ENCODE measurements at regions not wholly inside any gene's neighbourhood (a gene's known extent, or its start where the extent isn't known, plus 50 kb on each side); places are given as distances from the start of the nearest gene placed in this dataset.
"Not testable (repeated sequence)": the region's sequence is repeated elsewhere in the genome, so short reads cannot be mapped to it uniquely, and the experiment has no call there.

DNA sequence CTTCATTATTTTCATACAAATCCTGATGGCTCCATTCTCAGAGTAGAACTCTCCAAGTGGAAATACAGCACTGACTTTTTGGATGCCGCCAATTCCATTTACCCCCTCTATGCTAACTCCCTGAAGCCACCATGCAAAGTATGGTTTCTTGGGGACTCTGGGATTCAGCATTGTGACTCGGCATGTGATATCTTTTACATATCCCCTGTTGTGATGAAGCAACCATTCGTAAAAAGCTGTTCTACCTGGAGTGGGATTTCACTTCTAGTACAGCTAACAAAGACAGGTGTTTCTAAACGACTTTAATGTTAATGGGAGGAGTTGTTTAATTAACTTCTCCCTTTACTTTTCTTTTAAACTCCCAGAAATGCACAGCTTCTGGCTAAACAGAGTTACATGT, 533.5 kb downstream of the RBFOX1 start:
- DNase-seq (ENCODE audit: low spot score) = no peak
- H3K4me1 Mint-ChIP-seq (ENCODE audit: low read depth) = no peaks in the 10 kb centered on the region
- H3K4me3 Mint-ChIP-seq = no peak overlapping the region
- H3K9me3 Mint-ChIP-seq = peaks cover 33% of the 10 kb centered on the region
- H3K27me3 Mint-ChIP-seq (ENCODE audit: insufficient read depth) = no peaks in the 10 kb centered on the region
- no peaks in the 10 kb centered on the region for H3K36me3 Mint-ChIP-seq (ENCODE audit: low read depth)
- H3K27ac Mint-ChIP-seq = no peak overlapping the region
- intact Hi-C loops (cut with micrococcal nuclease) = no loop called here

DNA sequence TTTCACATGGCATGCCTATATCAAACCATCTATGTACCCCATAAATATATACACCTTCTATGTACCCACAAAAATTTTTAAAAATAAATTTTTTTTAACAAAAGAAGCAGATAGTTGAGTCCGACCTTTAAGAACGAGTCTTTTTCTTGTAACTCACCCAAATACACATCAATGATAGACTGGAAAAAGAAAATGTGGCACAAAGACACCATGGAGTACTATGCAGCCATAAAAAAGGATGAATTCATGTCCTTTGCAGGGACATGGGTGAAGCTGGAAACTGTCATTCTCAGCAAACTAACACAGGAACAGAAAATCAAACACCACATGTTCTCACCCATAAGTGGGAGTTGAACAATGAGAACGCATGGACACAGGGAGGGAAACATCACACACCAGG, 532.7 kb downstream of the RBFOX1 start:
- H3K4me1 Mint-ChIP-seq (ENCODE audit: low read depth); H3K4me3 Mint-ChIP-seq; H3K27ac Mint-ChIP-seq; intact Hi-C loops (cut with micrococcal nuclease); H3K36me3 Mint-ChIP-seq (ENCODE audit: low read depth); DNase-seq (ENCODE audit: low spot score); H3K27me3 Mint-ChIP-seq (ENCODE audit: insufficient read depth): not testable (repeated sequence)
- H3K9me3 Mint-ChIP-seq = peaks cover 28% of the 10 kb centered on the region

DNA sequence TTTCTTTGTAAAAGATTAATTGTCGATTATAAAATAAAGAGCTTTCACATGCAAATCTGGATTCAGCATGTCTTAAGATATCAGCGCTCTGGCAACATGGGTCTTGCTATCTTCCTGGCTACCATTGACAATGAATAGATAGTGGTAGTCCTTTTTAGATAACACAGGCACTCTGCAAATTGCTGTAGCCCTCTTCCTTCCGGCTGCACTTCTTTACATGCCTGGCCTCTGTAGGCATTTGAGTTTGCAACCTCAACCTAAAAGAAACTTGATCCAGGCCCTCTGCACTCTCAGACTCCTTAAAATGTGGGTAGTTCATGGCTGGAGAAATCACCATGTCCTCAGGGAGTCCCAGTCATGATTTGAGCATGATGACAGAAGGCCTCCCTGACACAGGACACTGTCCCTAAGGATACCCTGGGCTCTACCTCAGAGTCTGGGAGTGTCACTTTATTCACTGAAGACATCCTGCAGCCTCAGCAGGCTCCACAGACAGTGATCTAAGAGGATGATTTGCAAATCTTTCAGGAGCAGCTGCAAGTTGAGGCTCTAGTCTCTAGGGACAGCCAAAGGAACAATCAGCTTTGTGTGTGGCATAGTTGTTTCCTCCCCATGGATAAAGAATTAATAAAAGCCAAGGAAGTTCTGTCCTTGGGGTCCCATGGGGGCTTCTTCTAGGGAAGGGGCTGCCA, 529.4 kb downstream of the RBFOX1 start:
- intact Hi-C loops (cut with micrococcal nuclease) = no loop called here
- Mint-ChIP-seq H3K4me1 (ENCODE audit: low read depth) (no peaks in the 10 kb centered on the region), H3K4me3 (no peak overlapping the region), H3K36me3 (ENCODE audit: low read depth) (no peaks in the 10 kb centered on the region), H3K27me3 (ENCODE audit: insufficient read depth) (no peaks in the 10 kb centered on the region), H3K9me3 (peaks cover 31% of the 10 kb centered on the region), H3K27ac (no peak overlapping the region)
- no peak for DNase-seq (ENCODE audit: low spot score)

DNA sequence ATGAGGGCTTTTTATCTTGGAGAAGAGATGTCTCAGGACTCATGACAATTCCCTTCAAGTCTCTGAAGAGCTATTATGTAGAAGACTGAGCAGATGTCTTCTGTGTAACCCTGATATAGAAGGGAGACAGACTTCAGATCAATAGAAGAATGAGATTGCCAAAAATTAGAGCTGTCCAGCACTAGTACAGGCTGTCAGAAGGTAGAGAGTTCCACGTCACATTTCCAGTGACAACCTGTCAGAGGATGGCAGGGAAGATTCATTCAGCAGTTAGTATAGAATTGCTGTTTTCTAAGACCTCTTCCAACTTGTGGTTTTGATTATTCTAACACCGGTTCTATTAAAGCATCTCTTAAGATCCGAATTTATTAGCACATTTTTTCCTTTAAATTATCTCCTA, 520.6 kb downstream of the RBFOX1 start:
- intact Hi-C loops (cut with micrococcal nuclease) = no loop called here
- no peak for DNase-seq (ENCODE audit: low spot score)
- Mint-ChIP-seq H3K9me3 (peaks cover 20% of the 10 kb centered on the region), H3K36me3 (ENCODE audit: low read depth) (no peaks in the 10 kb centered on the region), H3K27ac (no peak overlapping the region), H3K27me3 (ENCODE audit: insufficient read depth) (no peaks in the 10 kb centered on the region), H3K4me3 (no peak overlapping the region), H3K4me1 (ENCODE audit: low read depth) (no peaks in the 10 kb centered on the region)

DNA sequence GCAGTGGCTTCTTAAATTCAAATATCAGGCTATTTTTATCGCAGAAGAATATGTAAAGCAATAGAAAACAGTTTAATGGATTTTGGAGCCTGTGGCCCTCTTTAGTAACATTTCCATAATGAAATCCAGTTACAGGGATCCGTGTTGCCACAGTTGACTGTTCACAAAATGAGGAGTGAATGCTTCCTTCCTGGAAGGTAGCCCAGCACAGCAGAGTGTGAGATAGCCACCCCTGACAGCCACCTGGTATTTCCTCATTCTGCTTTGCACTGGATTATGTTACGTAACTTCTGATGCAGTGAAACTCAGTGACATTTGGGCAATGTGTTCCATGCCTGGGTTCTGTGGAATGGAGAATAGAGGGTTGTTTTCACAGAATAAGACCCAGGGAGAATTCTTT, 517.2 kb downstream of the RBFOX1 start:
- Mint-ChIP-seq H3K27ac (no peak overlapping the region), H3K4me3 (no peak overlapping the region), H3K4me1 (ENCODE audit: low read depth) (no peaks in the 10 kb centered on the region), H3K27me3 (ENCODE audit: insufficient read depth) (no peaks in the 10 kb centered on the region), H3K36me3 (ENCODE audit: low read depth) (no peaks in the 10 kb centered on the region), H3K9me3 (peaks cover 17% of the 10 kb centered on the region)
- intact Hi-C loops (cut with micrococcal nuclease) = no loop called here
- no peak for DNase-seq (ENCODE audit: low spot score)

DNA sequence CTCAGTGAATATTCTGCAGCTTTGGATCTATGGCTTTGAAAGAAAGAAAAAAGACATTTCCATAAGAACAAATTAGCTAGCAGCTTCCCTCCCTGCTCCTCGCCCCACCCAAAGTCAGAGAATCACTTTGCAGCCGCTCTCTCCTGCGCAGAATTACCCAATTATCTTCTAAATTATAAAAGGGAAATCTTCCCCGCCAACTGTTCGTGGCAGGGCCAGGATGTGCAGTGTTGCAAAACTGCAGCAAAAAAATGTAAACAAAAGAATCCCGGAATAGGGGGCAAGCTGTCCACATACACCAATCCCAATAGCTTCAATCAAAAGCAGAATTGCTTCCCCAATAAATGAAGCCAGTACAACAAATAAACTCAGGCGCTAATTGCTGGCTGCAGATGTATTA, 510.6 kb downstream of the RBFOX1 start:
- intact Hi-C loops (cut with micrococcal nuclease) = no loop called here
- Mint-ChIP-seq H3K27ac (no peak overlapping the region), H3K4me3 (no peak overlapping the region), H3K36me3 (ENCODE audit: low read depth) (no peaks in the 10 kb centered on the region), H3K4me1 (ENCODE audit: low read depth) (no peaks in the 10 kb centered on the region), H3K9me3 (peaks cover 25% of the 10 kb centered on the region), H3K27me3 (ENCODE audit: insufficient read depth) (no peaks in the 10 kb centered on the region)
- no peak for DNase-seq (ENCODE audit: low spot score)

DNA sequence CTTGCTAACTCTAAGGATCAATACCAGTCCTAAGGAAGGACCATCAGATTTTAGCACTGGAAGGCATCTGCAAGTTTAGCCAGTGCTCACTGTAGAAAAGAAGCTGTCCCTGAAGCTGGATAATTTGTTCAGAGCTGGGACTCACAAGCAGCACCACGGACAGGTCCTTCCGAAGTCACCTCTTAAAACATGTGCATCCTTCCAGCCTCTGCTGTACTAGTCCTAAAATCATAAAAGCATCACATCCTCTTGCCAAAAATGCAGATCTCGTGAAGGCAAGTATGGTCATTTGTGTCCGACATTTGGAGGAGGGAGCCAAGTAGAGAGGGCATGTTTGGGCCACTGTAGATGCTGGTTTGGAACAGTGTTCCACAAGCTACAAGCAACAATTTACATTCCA, 506.9 kb downstream of the RBFOX1 start:
- intact Hi-C loops (cut with micrococcal nuclease) = no loop called here
- Mint-ChIP-seq H3K4me3 (no peak overlapping the region), H3K27ac (no peak overlapping the region), H3K36me3 (ENCODE audit: low read depth) (no peaks in the 10 kb centered on the region), H3K4me1 (ENCODE audit: low read depth) (no peaks in the 10 kb centered on the region), H3K9me3 (peaks cover 24% of the 10 kb centered on the region), H3K27me3 (ENCODE audit: insufficient read depth) (no peaks in the 10 kb centered on the region)
- no peak for DNase-seq (ENCODE audit: low spot score)

DNA sequence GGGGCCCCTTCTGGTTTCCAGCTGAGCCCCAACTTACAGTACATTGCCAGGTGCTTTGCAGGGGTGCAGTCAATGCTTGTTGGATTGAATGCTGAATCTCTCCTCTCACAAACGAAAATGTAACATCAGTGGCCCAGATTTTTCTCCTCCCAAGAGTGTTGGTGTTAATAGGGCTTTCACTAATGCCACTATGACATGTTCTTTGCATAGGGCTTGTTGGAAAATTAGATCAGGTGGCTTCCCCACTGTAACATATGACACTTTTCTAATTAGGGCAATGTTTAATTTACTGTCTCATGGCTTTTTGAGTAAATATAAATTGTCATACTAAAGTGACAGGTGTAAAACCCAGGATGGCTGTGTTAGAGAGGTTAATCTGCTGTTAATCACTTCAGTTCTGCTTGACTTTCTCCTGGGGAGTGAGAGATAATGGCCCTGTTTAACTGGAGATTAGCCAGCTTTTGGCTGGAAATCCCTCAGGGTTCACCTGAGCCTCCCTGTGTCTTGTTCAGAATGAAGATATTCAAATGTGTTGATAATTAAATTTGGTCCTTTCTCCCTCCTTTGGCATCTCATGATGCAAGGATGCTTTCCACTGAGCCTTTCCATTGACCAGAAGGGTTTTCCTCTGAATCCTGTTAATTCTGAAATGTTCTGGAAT, 502.3 kb downstream of the RBFOX1 start:
- Mint-ChIP-seq H3K9me3 (peaks cover 22% of the 10 kb centered on the region), H3K27ac (no peak overlapping the region), H3K4me3 (no peak overlapping the region), H3K4me1 (ENCODE audit: low read depth) (no peaks in the 10 kb centered on the region), H3K27me3 (ENCODE audit: insufficient read depth) (no peaks in the 10 kb centered on the region), H3K36me3 (ENCODE audit: low read depth) (no peaks in the 10 kb centered on the region)
- intact Hi-C loops (cut with micrococcal nuclease) = no loop called here
- DNase-seq (ENCODE audit: low spot score) = no peak

DNA sequence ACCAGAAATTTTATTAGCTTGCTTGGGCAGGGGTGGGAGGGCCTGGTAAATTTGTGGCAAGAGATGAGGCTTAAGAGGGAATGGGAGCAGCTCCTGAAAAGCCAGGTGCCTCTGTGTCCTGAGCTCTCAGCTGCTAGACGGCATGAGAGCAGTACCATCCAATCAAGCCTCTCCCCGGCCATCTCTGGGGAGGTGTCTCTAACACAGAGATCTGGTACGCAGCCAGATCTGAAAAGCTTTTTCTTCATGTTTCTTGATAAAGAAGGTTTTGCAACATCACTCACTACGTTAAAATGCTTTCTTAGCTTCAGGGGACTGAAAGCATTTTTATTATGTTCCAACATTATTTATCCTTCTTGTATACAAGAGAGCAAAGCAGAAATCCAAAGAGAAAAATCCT, 488.2 kb downstream of the RBFOX1 start:
- H3K4me3 Mint-ChIP-seq = no peak overlapping the region
- no peak for DNase-seq (ENCODE audit: low spot score)
- no peaks in the 10 kb centered on the region for H3K36me3 Mint-ChIP-seq (ENCODE audit: low read depth)
- H3K4me1 Mint-ChIP-seq (ENCODE audit: low read depth) = no peaks in the 10 kb centered on the region
- no peaks in the 10 kb centered on the region for H3K27me3 Mint-ChIP-seq (ENCODE audit: insufficient read depth)
- peaks cover 10% of the 10 kb centered on the region for H3K9me3 Mint-ChIP-seq
- intact Hi-C loops (cut with micrococcal nuclease) = no loop called here
- H3K27ac Mint-ChIP-seq = no peak overlapping the region

DNA sequence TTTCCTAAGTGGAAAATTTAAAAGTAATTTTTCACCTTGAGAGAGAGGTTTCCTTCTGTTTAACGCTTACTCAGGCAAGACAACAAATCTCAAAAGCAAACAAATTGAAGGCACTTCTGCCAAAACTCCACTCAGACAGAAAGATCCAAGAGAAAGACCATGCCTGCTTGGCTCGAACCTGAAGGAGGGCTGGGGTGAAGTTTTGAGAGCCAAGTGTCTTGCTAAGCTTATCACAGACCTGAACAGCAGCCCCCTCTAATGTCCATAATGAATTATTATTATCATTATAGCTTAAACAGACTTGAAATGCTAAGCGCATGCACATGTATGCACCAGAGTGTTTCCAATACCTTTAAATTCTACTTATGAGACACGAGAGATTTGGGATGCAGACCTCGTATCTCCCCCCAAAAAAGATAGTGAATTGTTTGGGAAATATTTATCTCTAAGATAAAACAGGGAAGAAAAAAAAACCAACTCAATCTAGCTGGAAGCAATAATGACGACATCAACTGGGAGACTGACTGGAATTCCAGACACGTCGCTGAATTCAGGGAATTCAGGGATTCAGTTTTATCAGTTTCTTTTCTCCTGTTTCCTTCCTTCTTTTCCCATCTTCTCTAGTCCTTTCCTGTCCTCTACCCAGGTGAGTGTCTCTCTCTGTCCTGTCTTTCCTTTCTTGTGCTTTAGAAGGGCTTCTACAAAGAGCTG, 473.2 kb downstream of the RBFOX1 start:
- intact Hi-C loops (cut with micrococcal nuclease) = no loop called here
- peaks cover 9% of the 10 kb centered on the region for H3K9me3 Mint-ChIP-seq
- no peaks in the 10 kb centered on the region for H3K36me3 Mint-ChIP-seq (ENCODE audit: low read depth)
- no peak for DNase-seq (ENCODE audit: low spot score)
- no peak overlapping the region for H3K27ac Mint-ChIP-seq
- H3K27me3 Mint-ChIP-seq (ENCODE audit: insufficient read depth) = no peaks in the 10 kb centered on the region
- H3K4me3 Mint-ChIP-seq = no peak overlapping the region
- H3K4me1 Mint-ChIP-seq (ENCODE audit: low read depth) = no peaks in the 10 kb centered on the region

DNA sequence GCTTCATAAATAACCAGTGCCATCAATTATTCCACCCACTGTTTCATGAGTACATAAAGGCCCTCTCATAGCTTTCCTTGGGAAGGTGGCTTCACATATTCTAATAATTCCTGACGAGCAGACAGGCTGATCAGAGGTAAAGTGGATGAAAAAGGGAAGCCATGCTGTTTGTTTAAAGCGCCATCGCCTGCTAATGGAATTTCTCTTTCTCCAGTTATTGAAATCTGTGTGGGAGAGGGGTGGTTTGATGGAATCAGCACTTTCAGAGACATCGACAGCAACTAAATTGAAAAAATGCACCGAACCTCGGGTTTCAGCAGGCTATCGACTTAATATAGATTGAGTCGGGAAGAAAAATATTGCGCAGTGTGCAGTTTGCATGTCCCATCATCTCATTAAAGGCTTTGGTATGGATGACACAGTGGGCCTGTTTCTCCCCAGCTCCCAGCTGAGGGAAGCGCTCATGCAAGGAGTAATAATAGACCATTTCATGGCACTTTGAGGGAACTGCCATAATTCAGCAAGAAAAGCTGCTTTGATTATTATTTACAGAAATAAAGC, 472.1 kb downstream of the RBFOX1 start:
- intact Hi-C loops (cut with micrococcal nuclease) = no loop called here
- H3K9me3 Mint-ChIP-seq = peaks cover 9% of the 10 kb centered on the region

DNA sequence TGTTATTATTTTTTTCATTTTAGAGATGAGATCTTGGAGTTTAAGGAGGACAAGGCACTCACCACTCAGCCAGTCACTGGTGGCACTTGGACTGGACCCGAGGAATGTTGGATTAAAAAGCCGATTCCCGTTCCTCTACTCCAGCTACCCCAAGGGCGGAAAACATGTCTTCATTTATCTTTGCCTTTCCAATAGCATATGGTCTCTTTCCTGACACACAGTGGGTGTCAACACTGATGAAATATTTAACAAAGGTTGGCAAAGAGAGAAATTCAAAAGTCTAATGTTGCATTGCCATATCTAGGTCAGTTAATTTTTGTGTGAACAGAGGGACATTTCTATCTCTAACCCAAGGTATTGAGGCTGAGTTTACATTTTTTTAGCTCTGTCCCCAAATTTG, 459.7 kb downstream of the RBFOX1 start:
- intact Hi-C loops (cut with micrococcal nuclease) = no loop called here
- Mint-ChIP-seq H3K4me1 (ENCODE audit: low read depth) (no peaks in the 10 kb centered on the region), H3K36me3 (ENCODE audit: low read depth) (no peaks in the 10 kb centered on the region), H3K9me3 (peaks cover 20% of the 10 kb centered on the region), H3K27ac (no peak overlapping the region), H3K4me3 (no peak overlapping the region), H3K27me3 (ENCODE audit: insufficient read depth) (no peaks in the 10 kb centered on the region)
- no peak for DNase-seq (ENCODE audit: low spot score)

More for the DNA sequence above, 472.1 kb downstream of the RBFOX1 start:
- Mint-ChIP-seq H3K4me1 (ENCODE audit: low read depth) (no peaks in the 10 kb centered on the region), H3K27ac (no peak overlapping the region), H3K4me3 (no peak overlapping the region), H3K36me3 (ENCODE audit: low read depth) (no peaks in the 10 kb centered on the region), H3K27me3 (ENCODE audit: insufficient read depth) (no peaks in the 10 kb centered on the region)
- no peak for DNase-seq (ENCODE audit: low spot score)

DNA sequence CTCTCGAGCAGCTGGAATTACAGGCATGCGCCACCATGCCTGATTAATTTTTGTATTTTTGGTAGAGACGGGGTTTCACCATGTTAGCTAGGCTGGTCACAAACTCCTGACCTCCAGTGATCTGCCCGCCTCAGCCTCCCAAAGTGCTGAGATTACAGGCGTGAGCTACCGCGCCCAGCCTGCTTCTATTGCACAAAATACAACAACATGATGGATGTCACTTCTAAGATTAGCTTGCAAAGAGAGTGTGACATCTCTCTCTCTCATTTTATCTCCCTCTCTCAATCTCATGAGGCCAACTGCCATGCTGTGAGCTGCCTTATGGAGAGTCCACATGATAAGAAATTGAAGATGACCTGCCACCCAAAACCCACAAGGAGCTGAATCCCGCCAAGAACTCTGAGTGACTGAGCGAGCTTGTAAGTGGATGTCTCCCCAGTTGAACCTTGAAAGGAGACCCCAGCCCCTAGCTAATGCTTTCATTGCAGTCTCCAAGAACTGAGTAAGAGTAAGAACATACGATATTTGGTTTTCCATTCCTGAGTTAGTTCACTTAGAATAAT, 458.5 kb downstream of the RBFOX1 start:
- Mint-ChIP-seq H3K36me3 (ENCODE audit: low read depth) (no peaks in the 10 kb centered on the region), H3K27me3 (ENCODE audit: insufficient read depth) (no peaks in the 10 kb centered on the region), H3K4me1 (ENCODE audit: low read depth) (no peaks in the 10 kb centered on the region), H3K27ac (no peak overlapping the region), H3K9me3 (peaks cover 20% of the 10 kb centered on the region), H3K4me3 (no peak overlapping the region)
- DNase-seq (ENCODE audit: low spot score) = no peak
- intact Hi-C loops (cut with micrococcal nuclease) = no loop called here
